ENCODE measurements at regions not wholly inside any gene's neighbourhood (a gene's known extent, or its start where the extent isn't known, plus 50 kb on each side); places are given as distances from the start of the nearest gene placed in this dataset.

- Histone ChIP-seq H3K27me3 (no peaks in the 10 kb centered on the region), H3K4me3 (no peak overlapping the region), H3K9me3 (no peaks in the 10 kb centered on the region), H3K27ac (no peak overlapping the region), H3K36me3 (ENCODE audit: low read depth, missing control alignments) (no peaks in the 10 kb centered on the region), H3K4me1 (no peaks in the 10 kb centered on the region)
- 66 to 69% methylated on average over 2 of the region's 2 CpGs for WGBS, 2 donors
- no peak for DNase-seq
- TF ChIP-seq, protein P1, sequence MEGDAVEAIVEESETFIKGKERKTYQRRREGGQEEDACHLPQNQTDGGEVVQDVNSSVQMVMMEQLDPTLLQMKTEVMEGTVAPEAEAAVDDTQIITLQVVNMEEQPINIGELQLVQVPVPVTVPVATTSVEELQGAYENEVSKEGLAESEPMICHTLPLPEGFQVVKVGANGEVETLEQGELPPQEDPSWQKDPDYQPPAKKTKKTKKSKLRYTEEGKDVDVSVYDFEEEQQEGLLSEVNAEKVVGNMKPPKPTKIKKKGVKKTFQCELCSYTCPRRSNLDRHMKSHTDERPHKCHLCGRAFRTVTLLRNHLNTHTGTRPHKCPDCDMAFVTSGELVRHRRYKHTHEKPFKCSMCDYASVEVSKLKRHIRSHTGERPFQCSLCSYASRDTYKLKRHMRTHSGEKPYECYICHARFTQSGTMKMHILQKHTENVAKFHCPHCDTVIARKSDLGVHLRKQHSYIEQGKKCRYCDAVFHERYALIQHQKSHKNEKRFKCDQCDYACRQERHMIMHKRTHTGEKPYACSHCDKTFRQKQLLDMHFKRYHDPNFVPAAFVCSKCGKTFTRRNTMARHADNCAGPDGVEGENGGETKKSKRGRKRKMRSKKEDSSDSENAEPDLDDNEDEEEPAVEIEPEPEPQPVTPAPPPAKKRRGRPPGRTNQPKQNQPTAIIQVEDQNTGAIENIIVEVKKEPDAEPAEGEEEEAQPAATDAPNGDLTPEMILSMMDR (IDR thresholded peaks at IDR 0.05), result no peak
- TF ChIP-seq POLR2A (IDR thresholded peaks at IDR 0.05), result no peak
- intact Hi-C loops (cut with DNase I; ENCODE audit: low total_unique reads), result no loop called here
These were observed 308.4 kb upstream of the GCFC2 start for GRCh38 chr2:76019128-76019527.

- intact Hi-C loops (cut with DNase I; ENCODE audit: low total_unique reads), result no loop called here
- H3K27ac ChIP-seq, result no peak overlapping the region
- no peaks in the 10 kb centered on the region for H3K36me3 ChIP-seq (ENCODE audit: low read depth, missing control alignments)
- no peaks in the 10 kb centered on the region for H3K9me3 ChIP-seq
- no peaks in the 10 kb centered on the region for H3K27me3 ChIP-seq
- DNase-seq, result no peak
- WGBS, 2 donors, result 73 to 75% methylated on average over 2 of the region's 2 CpGs
- no peak for TF ChIP-seq POLR2A (IDR thresholded peaks at IDR 0.05)
- TF ChIP-seq, protein P1 (IDR thresholded peaks at IDR 0.05), result no peak
- H3K4me1 ChIP-seq, result no peaks in the 10 kb centered on the region
- no peak overlapping the region for H3K4me3 ChIP-seq
These were observed 298.8 kb upstream of the GCFC2 start for GRCh38 chr2:76009484-76009883.

- no peak overlapping the region for H3K4me3 ChIP-seq
- no peaks in the 10 kb centered on the region for H3K4me1 ChIP-seq
- no peaks in the 10 kb centered on the region for H3K9me3 ChIP-seq
- TF ChIP-seq, protein P1 (IDR thresholded peaks at IDR 0.05), result no peak
- TF ChIP-seq POLR2A (IDR thresholded peaks at IDR 0.05), result no peak
- no peak for DNase-seq
- no peak overlapping the region for H3K27ac ChIP-seq
- WGBS, 2 donors, result 74 to 83% methylated on average over 7 of the region's 7 CpGs
- H3K27me3 ChIP-seq, result no peaks in the 10 kb centered on the region
- no peaks in the 10 kb centered on the region for H3K36me3 ChIP-seq (ENCODE audit: low read depth, missing control alignments)
- intact Hi-C loops (cut with DNase I; ENCODE audit: low total_unique reads), result no loop called here
These were observed 297.4 kb upstream of the GCFC2 start for GRCh38 chr2:76008001-76008702.

DNA sequence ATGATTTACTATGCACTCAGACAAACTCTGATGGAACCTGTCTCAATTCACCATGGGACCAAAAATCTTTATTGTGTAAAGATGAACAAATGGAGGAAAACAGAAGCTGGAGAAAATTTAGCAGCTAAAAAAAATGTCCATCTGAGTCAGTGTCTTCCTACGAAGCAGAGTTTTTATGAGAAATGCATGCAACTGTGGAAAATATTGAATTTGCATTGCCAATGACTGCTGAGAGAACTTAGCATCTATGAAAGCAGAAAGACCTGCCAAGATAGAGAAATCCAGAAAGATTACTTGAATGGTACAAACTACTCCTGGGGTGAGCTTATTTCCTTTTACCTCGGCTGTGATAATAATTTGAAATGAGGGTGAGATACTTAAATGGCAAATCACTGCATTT is 289.7 kb upstream of the GCFC2 start:
- TF ChIP-seq, protein P1 (IDR thresholded peaks at IDR 0.05), result no peak
- Histone ChIP-seq H3K27me3 (no peaks in the 10 kb centered on the region), H3K36me3 (ENCODE audit: low read depth, missing control alignments) (no peaks in the 10 kb centered on the region), H3K9me3 (no peaks in the 10 kb centered on the region), H3K27ac (no peak overlapping the region), H3K4me3 (no peak overlapping the region), H3K4me1 (no peaks in the 10 kb centered on the region)
- no peak for DNase-seq
- 84 to 91% methylated on average over 2 of the region's 2 CpGs for WGBS, 2 donors
- intact Hi-C loops (cut with DNase I; ENCODE audit: low total_unique reads), result no loop called here

GRCh38 chr2:75998451-75998850 is 287.7 kb upstream of the GCFC2 start:
- Histone ChIP-seq H3K9me3 (no peaks in the 10 kb centered on the region), H3K27me3 (no peaks in the 10 kb centered on the region), H3K4me1 (no peaks in the 10 kb centered on the region), H3K4me3 (no peak overlapping the region), H3K27ac (no peak overlapping the region), H3K36me3 (ENCODE audit: low read depth, missing control alignments) (no peaks in the 10 kb centered on the region)
- DNase-seq, result no peak
- intact Hi-C loops (cut with DNase I; ENCODE audit: low total_unique reads), result no loop called here
- TF ChIP-seq, protein P1 (IDR thresholded peaks at IDR 0.05), result no peak
- TF ChIP-seq POLR2A (IDR thresholded peaks at IDR 0.05), result no peak
- 86 to 92% methylated on average over 2 of the region's 2 CpGs for WGBS, 2 donors
